ENCODE measurements at regions not wholly inside any gene's neighbourhood (a gene's known extent, or its start where the extent isn't known, plus 50 kb on each side); places are given as distances from the start of the nearest gene placed in this dataset.

- H2AFZ ChIP-seq (ENCODE audit: low read length): no peak overlapping the region
- no peak overlapping the region for H3K9ac ChIP-seq (ENCODE audit: insufficient read depth, low read depth, low read length)
- no peaks in the 10 kb centered on the region for H3K79me2 ChIP-seq (ENCODE audit: insufficient read depth, low read length)
- H3K27me3 ChIP-seq (ENCODE audit: control insufficient read depth in 1 of 2, insufficient read depth in 2 of 2, low read length in 2 of 2): no peaks in the 10 kb centered on the region
- ATAC-seq (no peak), DNase-seq (ENCODE audit: low spot score) (no peak), FAIRE-seq (no peak)
- H3K4me2 ChIP-seq (ENCODE audit: low read depth, low read length): no peak overlapping the region
- ChIA-PET CTCF (ENCODE audit: low intra/inter-chr PET ratio, low total read pairs) (no interaction called here), POLR2A (no interaction called here)
- WGBS (ENCODE audit: low lambda C conversion rate): 2% methylated on average over 3 of the region's 3 CpGs
- in situ Hi-C loops (cut with HindIII; ENCODE audit: extremely low pct_ligation_motif_present, low pct_unique_long_range_greater_than_20kb) (no loop called here), intact Hi-C loops (cut with micrococcal nuclease; ENCODE audit: unreplicated experiment) (no loop called here)
- no peaks in the 10 kb centered on the region for H3K4me1 ChIP-seq (ENCODE audit: insufficient read depth, low read length)
- H3K27ac ChIP-seq (ENCODE audit: extremely low read length, insufficient read depth, low read length): no peak overlapping the region
- peaks cover 79% of the 10 kb centered on the region for H3K9me3 ChIP-seq (ENCODE audit: low read length)
- no peak overlapping the region for H3K4me3 ChIP-seq (replicated peaks in 1 of 3; ENCODE audit: insufficient read depth in 1 of 3, low read depth in 2 of 3, low read length in 3 of 3)
- H3K36me3 ChIP-seq (replicated peaks in 1 of 2; ENCODE audit: control insufficient read depth in 1 of 2, insufficient read depth in 2 of 2, low read length in 2 of 2): no peaks in the 10 kb centered on the region
- H4K20me1 ChIP-seq (ENCODE audit: insufficient read depth, low read length): no peaks in the 10 kb centered on the region
- no TSS peak for BruUV-seq (replicated peaks)
- TF ChIP-seq NR2F6 (IDR thresholded peaks at IDR 0.05) (no peak), NR2F6 (CRISPR knock-in tag; IDR thresholded peaks at IDR 0.05) (no peak), CAMTA2 (CRISPR knock-in tag; IDR thresholded peaks at IDR 0.05; ENCODE audit: borderline replicate concordance) (no peak), RAD51 (IDR thresholded peaks at IDR 0.05; ENCODE audit: borderline replicate concordance) (no peak), ZZZ3 (CRISPR knock-in tag; IDR thresholded peaks at IDR 0.05; ENCODE audit: borderline replicate concordance) (no peak), ATF7-NPFF (CRISPR knock-in tag; IDR thresholded peaks at IDR 0.05; ENCODE audit: low read depth) (no peak), MXD1 (CRISPR knock-in tag; IDR thresholded peaks at IDR 0.05) (no peak), PREB (CRISPR knock-in tag; IDR thresholded peaks at IDR 0.05) (no peak), BRCA1 (CRISPR knock-in tag; IDR thresholded peaks at IDR 0.05) (no peak), ZNF557 (CRISPR knock-in tag; IDR thresholded peaks at IDR 0.05) (no peak), ZBTB44 (CRISPR knock-in tag; IDR thresholded peaks at IDR 0.05) (no peak), MAFF (IDR thresholded peaks at IDR 0.05; ENCODE audit: low read depth, low read length) (no peak), TRIM24 (CRISPR knock-in tag; IDR thresholded peaks at IDR 0.05) (no peak), ZBTB40 (IDR thresholded peaks at IDR 0.05) (no peak), ZBTB40 (CRISPR knock-in tag; IDR thresholded peaks at IDR 0.05) (no peak), HOXA7 (CRISPR knock-in tag; IDR thresholded peaks at IDR 0.05) (no peak)
These were observed 780.0 kb downstream of the SEMA5A start for GRCh38 chr5:8765886-8766285.
